ENCODE measurements at regions not wholly inside any gene's neighbourhood (a gene's known extent, or its start where the extent isn't known, plus 50 kb on each side); places are given as distances from the start of the nearest gene placed in this dataset.
"Not testable (repeated sequence)": the region's sequence is repeated elsewhere in the genome, so short reads cannot be mapped to it uniquely, and the experiment has no call there.

- no peaks in the 10 kb centered on the region for H3K9me3 Mint-ChIP-seq
- no peak overlapping the region for H3K27ac Mint-ChIP-seq
- no peak for DNase-seq
- H3K36me3 Mint-ChIP-seq = no peaks in the 10 kb centered on the region
- no peak overlapping the region for H3K4me3 Mint-ChIP-seq
- H3K27me3 Mint-ChIP-seq = no peaks in the 10 kb centered on the region
- H3K4me1 Mint-ChIP-seq = no peaks in the 10 kb centered on the region
- CTCF ChIA-PET = no interaction called here
Observed at GRCh38 chr3:178127221-178127620, 409.0 kb upstream of the KCNMB2 start.

- Mint-ChIP-seq H3K36me3 (no peaks in the 10 kb centered on the region), H3K9me3 (no peaks in the 10 kb centered on the region), H3K4me3 (no peak overlapping the region), H3K27ac (no peak overlapping the region), H3K27me3 (no peaks in the 10 kb centered on the region), H3K4me1 (no peaks in the 10 kb centered on the region)
- CTCF ChIA-PET = no interaction called here
- no peak for DNase-seq
Observed at GRCh38 chr3:178129109-178129508, 407.1 kb upstream of the KCNMB2 start.

- H3K27me3 Mint-ChIP-seq = no peaks in the 10 kb centered on the region
- no peaks in the 10 kb centered on the region for H3K36me3 Mint-ChIP-seq
- H3K4me3 Mint-ChIP-seq = no peak overlapping the region
- CTCF ChIA-PET = no interaction called here
- H3K9me3 Mint-ChIP-seq = no peaks in the 10 kb centered on the region
- no peak for DNase-seq
- no peak overlapping the region for H3K27ac Mint-ChIP-seq
- no peaks in the 10 kb centered on the region for H3K4me1 Mint-ChIP-seq
Observed at GRCh38 chr3:178131801-178132200, 404.4 kb upstream of the KCNMB2 start.

- Mint-ChIP-seq H3K36me3 (no peaks in the 10 kb centered on the region), H3K4me3 (no peak overlapping the region), H3K9me3 (no peaks in the 10 kb centered on the region), H3K4me1 (no peaks in the 10 kb centered on the region), H3K27me3 (no peaks in the 10 kb centered on the region), H3K27ac (no peak overlapping the region)
- DNase-seq = no peak
- CTCF ChIA-PET = no interaction called here
Observed at GRCh38 chr3:178137206-178137605, 399.0 kb upstream of the KCNMB2 start.

GRCh38 chr3:178137831-178138230, 398.4 kb upstream of the KCNMB2 start:
- DNase-seq = no peak
- Mint-ChIP-seq H3K27ac (no peak overlapping the region), H3K9me3 (no peaks in the 10 kb centered on the region), H3K4me3 (no peak overlapping the region), H3K27me3 (no peaks in the 10 kb centered on the region), H3K4me1 (no peaks in the 10 kb centered on the region), H3K36me3 (no peaks in the 10 kb centered on the region)
- CTCF ChIA-PET = no interaction called here

GRCh38 chr3:178139116-178139515, 397.1 kb upstream of the KCNMB2 start:
- DNase-seq = no peak
- no peaks in the 10 kb centered on the region for H3K36me3 Mint-ChIP-seq
- no peak overlapping the region for H3K4me3 Mint-ChIP-seq
- CTCF ChIA-PET = no interaction called here
- H3K27me3 Mint-ChIP-seq = no peaks in the 10 kb centered on the region
- H3K27ac Mint-ChIP-seq = no peak overlapping the region
- no peaks in the 10 kb centered on the region for H3K9me3 Mint-ChIP-seq
- no peaks in the 10 kb centered on the region for H3K4me1 Mint-ChIP-seq

- CTCF ChIA-PET = interaction anchor here (1.1 kb wide), 1 partner anchor 15 kb away, joined by 3 read pairs; no protein-coding TSS in a partner anchor
- no peaks in the 10 kb centered on the region for H3K27me3 Mint-ChIP-seq
Observed at GRCh38 chr3:178140531-178141304, 395.5 kb upstream of the KCNMB2 start.

GRCh38 chr3:178141305-178141684, 394.9 kb upstream of the KCNMB2 start:
- H3K27ac Mint-ChIP-seq, DNase-seq, H3K9me3 Mint-ChIP-seq, H3K36me3 Mint-ChIP-seq, H3K4me1 Mint-ChIP-seq, CTCF ChIA-PET, H3K4me3 Mint-ChIP-seq, H3K27me3 Mint-ChIP-seq: not testable (repeated sequence)

More at GRCh38 chr3:178140531-178141304, 395.5 kb upstream of the KCNMB2 start:
- no peak for DNase-seq
- no peaks in the 10 kb centered on the region for H3K9me3 Mint-ChIP-seq
- no peaks in the 10 kb centered on the region for H3K36me3 Mint-ChIP-seq
- no peaks in the 10 kb centered on the region for H3K4me1 Mint-ChIP-seq
- H3K4me3 Mint-ChIP-seq = no peak overlapping the region
- no peak overlapping the region for H3K27ac Mint-ChIP-seq

- no peaks in the 10 kb centered on the region for H3K27me3 Mint-ChIP-seq
- H3K9me3 Mint-ChIP-seq = no peaks in the 10 kb centered on the region
- CTCF ChIA-PET = no interaction called here
- no peak for DNase-seq
- no peaks in the 10 kb centered on the region for H3K4me1 Mint-ChIP-seq
- H3K27ac Mint-ChIP-seq = no peak overlapping the region
- no peak overlapping the region for H3K4me3 Mint-ChIP-seq
- H3K36me3 Mint-ChIP-seq = no peaks in the 10 kb centered on the region
Observed at GRCh38 chr3:178146406-178146831, 389.8 kb upstream of the KCNMB2 start.

GRCh38 chr3:178147001-178147400, 389.2 kb upstream of the KCNMB2 start:
- Mint-ChIP-seq H3K27me3 (no peaks in the 10 kb centered on the region), H3K27ac (no peak overlapping the region), H3K4me1 (no peaks in the 10 kb centered on the region), H3K4me3 (no peak overlapping the region), H3K36me3 (no peaks in the 10 kb centered on the region), H3K9me3 (no peaks in the 10 kb centered on the region)
- DNase-seq = no peak
- CTCF ChIA-PET = no interaction called here

GRCh38 chr3:178152031-178152806, 384.0 kb upstream of the KCNMB2 start:
- CTCF ChIA-PET = interaction anchor here (1.5 kb wide), 1 partner anchor 68 kb away, joined by 3 read pairs; no protein-coding TSS in a partner anchor
- H3K4me3 Mint-ChIP-seq = no peak overlapping the region
- no peaks in the 10 kb centered on the region for H3K4me1 Mint-ChIP-seq
- H3K27ac Mint-ChIP-seq = no peak overlapping the region
- H3K27me3 Mint-ChIP-seq = no peaks in the 10 kb centered on the region
- no peak for DNase-seq
- H3K36me3 Mint-ChIP-seq = no peaks in the 10 kb centered on the region
- no peaks in the 10 kb centered on the region for H3K9me3 Mint-ChIP-seq

GRCh38 chr3:178152988-178153387, 383.2 kb upstream of the KCNMB2 start:
- Mint-ChIP-seq H3K9me3 (no peaks in the 10 kb centered on the region), H3K27me3 (no peaks in the 10 kb centered on the region), H3K4me3 (no peak overlapping the region), H3K4me1 (no peaks in the 10 kb centered on the region), H3K27ac (no peak overlapping the region), H3K36me3 (no peaks in the 10 kb centered on the region)
- CTCF ChIA-PET = no interaction called here
- no peak for DNase-seq

GRCh38 chr3:178155521-178155920, 380.7 kb upstream of the KCNMB2 start:
- Mint-ChIP-seq H3K27ac (no peak overlapping the region), H3K27me3 (no peaks in the 10 kb centered on the region), H3K4me3 (no peak overlapping the region), H3K4me1 (no peaks in the 10 kb centered on the region), H3K9me3 (no peaks in the 10 kb centered on the region), H3K36me3 (no peaks in the 10 kb centered on the region)
- DNase-seq = no peak
- CTCF ChIA-PET = interaction anchor here (1.3 kb wide), 1 partner anchor 15 kb away, joined by 3 read pairs; no protein-coding TSS in a partner anchor

- H3K4me3 Mint-ChIP-seq = no peak overlapping the region
- H3K27ac Mint-ChIP-seq = no peak overlapping the region
- no peak for DNase-seq
- H3K36me3 Mint-ChIP-seq = no peaks in the 10 kb centered on the region
- no peaks in the 10 kb centered on the region for H3K27me3 Mint-ChIP-seq
- no peaks in the 10 kb centered on the region for H3K4me1 Mint-ChIP-seq
- CTCF ChIA-PET = interaction anchor here (1.3 kb wide), 1 partner anchor 16 kb away, joined by 3 read pairs; no protein-coding TSS in a partner anchor
- no peaks in the 10 kb centered on the region for H3K9me3 Mint-ChIP-seq
Observed at GRCh38 chr3:178156301-178156700, 379.9 kb upstream of the KCNMB2 start.

- no peaks in the 10 kb centered on the region for H3K27me3 Mint-ChIP-seq
- no peaks in the 10 kb centered on the region for H3K36me3 Mint-ChIP-seq
- CTCF ChIA-PET = no interaction called here
- no peak for DNase-seq
- no peak overlapping the region for H3K27ac Mint-ChIP-seq
- no peak overlapping the region for H3K4me3 Mint-ChIP-seq
- no peaks in the 10 kb centered on the region for H3K4me1 Mint-ChIP-seq
- H3K9me3 Mint-ChIP-seq = no peaks in the 10 kb centered on the region
Observed at GRCh38 chr3:178159691-178160220, 376.5 kb upstream of the KCNMB2 start.
